B cell (primary cell): ENCODE measurements at regions not wholly inside any gene's neighbourhood (a gene's known extent, or its start where the extent isn't known, plus 50 kb on each side); places are given as distances from the start of the nearest gene placed in this dataset.
"Not testable (repeated sequence)": the region's sequence is repeated elsewhere in the genome, so short reads cannot be mapped to it uniquely, and the experiment has no call there.

Experiments
- ATAC-seq: fragments of 200-7000 bp; cut with Tn5 transposase; one replicate; pipeline ENCODE4 v1.10.0; 2021; ENCODE audit warnings: low read depth, mild to moderate bottlenecking, moderate number of reproducible peaks, moderate library complexity
- CTCF ChIA-PET: fragments of 350-600 bp; sonication (Branson Sonifier 250); formaldehyde crosslinking; loops from one replicate; lab custom pipeline; 2021; ENCODE audit warnings: antibody characterized with exemption, inconsistent platforms; lab: Charles Lee
- POLR2A ChIA-PET: fragments of 350-600 bp; sonication (Branson Sonifier 250); formaldehyde crosslinking; loops from one replicate; lab custom pipeline; 2021; ENCODE audit warnings: antibody characterized with exemption; lab: Charles Lee
- DNase-seq: peaks from one replicate; pipeline ENCODE4 v3.0.0; 2013
- H2AFZ ChIP-seq: 2 replicates; pipeline ENCODE4 v1.6.1; 2012; ENCODE audit warnings: mild to moderate bottlenecking, low read depth, low read length; ENCODE audit not compliant: insufficient read depth, poor library complexity, severe bottlenecking
- H3K27ac ChIP-seq, 2 donors: 1 replicate in 1 of 2; 2 replicates in 1 of 2; pipeline ENCODE4 v1.5.1; 2012 to 2013; ENCODE audit warnings: low read length in 2 of 2, mild to moderate bottlenecking in 2 of 2, moderate library complexity in 1 of 2
- H3K27me3 ChIP-seq, 4 experiments: fragments of 200-600 bp in 1 of 4; sonication (generic) in 1 of 4; replicated peaks in 1 of 4; 1 replicate in 2 of 4; 2 replicates in 2 of 4; pipeline versions ENCODE4 v1.6.1 to v1.7.0; 2013 to 2016; ENCODE audit warnings: low read length in 3 of 4, mild to moderate bottlenecking in 2 of 4, mixed read lengths in 1 of 4, moderate library complexity in 1 of 4; ENCODE audit not compliant: insufficient read depth in 4 of 4, control insufficient read depth in 3 of 4; ENCODE audit errors: control extremely low read depth in 1 of 4
- H3K36me3 ChIP-seq, 2 experiments: replicated peaks in 1 of 2; 1 replicate in 1 of 2; 2 replicates in 1 of 2; pipeline versions ENCODE4 v1.6.1 to v1.7.1; 2013; ENCODE audit warnings: low read length in 1 of 2; ENCODE audit not compliant: insufficient read depth in 2 of 2, control insufficient read depth in 1 of 2; ENCODE audit errors: control extremely low read depth in 1 of 2, extremely low read depth in 1 of 2
- H3K4me1 ChIP-seq, 2 donors: fragments of 200-600 bp in 1 of 2; sonication (generic) in 1 of 2; 1 replicate in 1 of 2; 2 replicates in 1 of 2; pipeline versions ENCODE4 v1.5.1 to v1.6.1; 2013 to 2017; ENCODE audit warnings: low read length in 2 of 2; ENCODE audit not compliant: control insufficient read depth in 2 of 2, insufficient read depth in 2 of 2
- H3K4me2 ChIP-seq: replicated peaks from 2 replicates; pipeline ENCODE3; 2012; ENCODE audit warnings: mild to moderate bottlenecking, low read depth, low read length; ENCODE audit not compliant: poor library complexity, severe bottlenecking
- H3K4me3 ChIP-seq, 5 experiments: fragments of 200-600 bp in 1 of 5; sonication (generic) in 1 of 5; 1 replicate in 3 of 5; 2 replicates in 2 of 5; pipeline versions ENCODE4 v1.5.1 to v1.7.0; 2011 to 2016; ENCODE audit warnings: low read length in 4 of 5, mild to moderate bottlenecking in 4 of 5, low read depth in 2 of 5, control low read depth in 1 of 5, moderate library complexity in 1 of 5; ENCODE audit not compliant: insufficient read depth in 1 of 5; ENCODE audit errors: control extremely low read depth in 1 of 5, extremely low read depth in 1 of 5
- H3K79me2 ChIP-seq: fragments of 200-600 bp; sonication (generic); one replicate; pipeline ENCODE4 v1.6.0; 2016; ENCODE audit warnings: low read length; ENCODE audit not compliant: control insufficient read depth, insufficient read depth
- H3K9ac ChIP-seq: fragments of 200-600 bp; sonication (generic); 2 replicates; pipeline ENCODE4 v1.6.1; 2017; ENCODE audit warnings: mild to moderate bottlenecking, low read length, moderate library complexity
- H3K9me3 ChIP-seq, 3 donors: one replicate each; pipeline versions ENCODE4 v1.6.1 to v1.7.1; 2013; ENCODE audit warnings: low read length in 2 of 3; ENCODE audit not compliant: control insufficient read depth in 2 of 3, insufficient read depth in 1 of 3; ENCODE audit errors: control extremely low read depth in 1 of 3
- H4K20me1 ChIP-seq: 2 replicates; pipeline ENCODE4 v1.6.0; 2012; ENCODE audit warnings: mild to moderate bottlenecking, low read length; ENCODE audit not compliant: insufficient read depth, control insufficient read depth, poor library complexity, severe bottlenecking
- H3K27ac Mint-ChIP-seq: one replicate; pipeline ENCODE4 v1.8.0; 2021; ENCODE audit warnings: mixed read lengths
- H3K27me3 Mint-ChIP-seq: one replicate; pipeline ENCODE4 v1.8.0; 2021; ENCODE audit warnings: mixed read lengths
- H3K4me1 Mint-ChIP-seq: one replicate; pipeline ENCODE4 v1.8.0; 2021; ENCODE audit warnings: mixed read lengths
- H3K4me3 Mint-ChIP-seq: one replicate; pipeline ENCODE4 v1.8.0; 2021; ENCODE audit warnings: mixed read lengths
- H3K9me3 Mint-ChIP-seq: one replicate; pipeline ENCODE4 v1.8.0; 2022; ENCODE audit warnings: mixed read lengths; ENCODE audit not compliant: insufficient read depth
- EZH2 ChIP-seq: IDR thresholded peaks from 2 replicates; pipeline ENCODE4 v1.6.1; 2012; ENCODE audit warnings: borderline replicate concordance, low read depth, mild to moderate bottlenecking, moderate library complexity, low read length; ENCODE audit not compliant: insufficient read depth, poor library complexity, severe bottlenecking
- WGBS: methylation state at CpG from one replicate; pipeline ENCODE4 v1.1.5; 2013; ENCODE audit warnings: missing lambda C conversion rate; ENCODE audit not compliant: insufficient coverage; 5-methylcytosine and 5-hydroxymethylcytosine counted together
- intact Hi-C: fragments of 100-400 bp; cut with micrococcal nuclease; formaldehyde crosslinking; loops from one replicate; pipeline ENCODE4 v1.10.0; 2022
- TF ChIP-seq, protein P1 (sequence below): fragments of 200-600 bp; IDR thresholded peaks from one replicate; pipeline ENCODE4 v1.8.0; 2022; ENCODE audit warnings: antibody characterized with exemption, mild to moderate bottlenecking

- Histone ChIP-seq H3K4me2 (no peak overlapping the region), H3K9ac (no peak overlapping the region), H3K9me3 (no peaks in the 10 kb centered on the region), H3K79me2 (no peaks in the 10 kb centered on the region), H3K27me3 (peaks cover 0 to 5% (median 0%) of the 10 kb centered on the region in 4 experiments), H2AFZ (no peak overlapping the region), H3K4me1 (no peaks in the 10 kb centered on the region), H4K20me1 (no peaks in the 10 kb centered on the region), H3K27ac (no peak overlapping the region), H3K36me3 (no peaks in the 10 kb centered on the region), H3K4me3 (no peak overlapping the region)
- CTCF ChIA-PET = no interaction called here
- no peaks in the 10 kb centered on the region for H3K4me1 Mint-ChIP-seq
- POLR2A ChIA-PET = no interaction called here
- H3K27ac Mint-ChIP-seq = no peak overlapping the region
- peaks cover 6% of the 10 kb centered on the region for H3K9me3 Mint-ChIP-seq
- TF ChIP-seq, protein P1, sequence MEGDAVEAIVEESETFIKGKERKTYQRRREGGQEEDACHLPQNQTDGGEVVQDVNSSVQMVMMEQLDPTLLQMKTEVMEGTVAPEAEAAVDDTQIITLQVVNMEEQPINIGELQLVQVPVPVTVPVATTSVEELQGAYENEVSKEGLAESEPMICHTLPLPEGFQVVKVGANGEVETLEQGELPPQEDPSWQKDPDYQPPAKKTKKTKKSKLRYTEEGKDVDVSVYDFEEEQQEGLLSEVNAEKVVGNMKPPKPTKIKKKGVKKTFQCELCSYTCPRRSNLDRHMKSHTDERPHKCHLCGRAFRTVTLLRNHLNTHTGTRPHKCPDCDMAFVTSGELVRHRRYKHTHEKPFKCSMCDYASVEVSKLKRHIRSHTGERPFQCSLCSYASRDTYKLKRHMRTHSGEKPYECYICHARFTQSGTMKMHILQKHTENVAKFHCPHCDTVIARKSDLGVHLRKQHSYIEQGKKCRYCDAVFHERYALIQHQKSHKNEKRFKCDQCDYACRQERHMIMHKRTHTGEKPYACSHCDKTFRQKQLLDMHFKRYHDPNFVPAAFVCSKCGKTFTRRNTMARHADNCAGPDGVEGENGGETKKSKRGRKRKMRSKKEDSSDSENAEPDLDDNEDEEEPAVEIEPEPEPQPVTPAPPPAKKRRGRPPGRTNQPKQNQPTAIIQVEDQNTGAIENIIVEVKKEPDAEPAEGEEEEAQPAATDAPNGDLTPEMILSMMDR = no peak
- TF ChIP-seq EZH2 = no peak
- intact Hi-C loops = no loop called here
- ATAC-seq (no peak), DNase-seq (no peak)
- peaks cover 39% of the 10 kb centered on the region for H3K27me3 Mint-ChIP-seq
- no peak overlapping the region for H3K4me3 Mint-ChIP-seq
- WGBS = no CpG with 5 or more reads among the region's 1 CpG
Observed at GRCh38 chr5:127196042-127196441, 94.6 kb upstream of the MEGF10 start.

GRCh38 chr5:127197402-127198167, 93.0 kb upstream of the MEGF10 start:
- DNase-seq, H3K79me2 ChIP-seq, H3K4me1 Mint-ChIP-seq, H3K4me2 ChIP-seq, H3K4me1 ChIP-seq, H3K9me3 ChIP-seq, POLR2A ChIA-PET, H3K4me3 ChIP-seq, H3K27ac ChIP-seq, H2AFZ ChIP-seq, H3K27ac Mint-ChIP-seq, H3K36me3 ChIP-seq, H3K27me3 ChIP-seq, H3K9ac ChIP-seq, H4K20me1 ChIP-seq, intact Hi-C loops, CTCF ChIA-PET, H3K4me3 Mint-ChIP-seq, ATAC-seq: not testable (repeated sequence)
- 74% methylated on average over 4 of the region's 4 CpGs for WGBS
- peaks cover 10% of the 10 kb centered on the region for H3K9me3 Mint-ChIP-seq
- peaks cover 34% of the 10 kb centered on the region for H3K27me3 Mint-ChIP-seq

DNA sequence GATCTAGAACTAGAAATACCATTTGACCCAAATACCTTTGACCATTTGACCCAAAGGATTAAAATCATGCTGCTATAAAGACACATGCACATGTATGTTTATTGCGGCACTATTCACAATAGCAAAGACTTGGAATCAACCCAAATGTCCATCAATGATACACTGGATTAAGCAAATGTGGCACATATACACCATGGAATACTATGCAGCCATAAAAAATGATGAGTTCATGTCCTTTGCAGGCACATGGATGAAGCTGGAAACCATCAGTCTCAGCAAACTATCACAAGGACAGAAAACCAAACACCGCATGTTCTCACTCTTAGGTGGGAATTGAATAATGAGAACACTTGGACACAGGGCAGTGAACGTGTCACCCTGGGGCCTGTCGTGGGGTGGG, 87.9 kb upstream of the MEGF10 start:
- H3K4me3 ChIP-seq, H2AFZ ChIP-seq, H3K4me1 Mint-ChIP-seq, H3K9ac ChIP-seq, DNase-seq, intact Hi-C loops, H3K4me3 Mint-ChIP-seq, H3K4me1 ChIP-seq, H3K27ac Mint-ChIP-seq, H3K27me3 ChIP-seq, H3K36me3 ChIP-seq, H3K9me3 ChIP-seq, H3K79me2 ChIP-seq, ATAC-seq, POLR2A ChIA-PET, H3K27ac ChIP-seq, H4K20me1 ChIP-seq, CTCF ChIA-PET, H3K4me2 ChIP-seq: not testable (repeated sequence)
- Mint-ChIP-seq H3K27me3 (peaks cover 27% of the 10 kb centered on the region), H3K9me3 (peaks cover 10% of the 10 kb centered on the region)
- WGBS = 100% methylated on average over 1 of the region's 4 CpGs
